ENCODE measurements at regions not wholly inside any gene's neighbourhood (a gene's known extent, or its start where the extent isn't known, plus 50 kb on each side); places are given as distances from the start of the nearest gene placed in this dataset.

GRCh38 chr5:173518856-173519255 is 97.6 kb downstream of the BOD1 start:
- no peaks in the 10 kb centered on the region for H3K79me2 ChIP-seq (ENCODE audit: insufficient read depth)
- no peaks in the 10 kb centered on the region for H3F3A ChIP-seq (replicated peaks; ENCODE audit: insufficient read depth)
- H3K9me3 ChIP-seq = no peaks in the 10 kb centered on the region; the same call in 1 of the 2 replicates
- no peaks in the 10 kb centered on the region for H3K9me2 ChIP-seq
- H3K27ac ChIP-seq (ENCODE audit: low read depth in 2 of 2, low read length in 1 of 2) = no peak overlapping the region
- no peak for DNase-seq
- H3K36me3 ChIP-seq (replicated peaks in 1 of 2; ENCODE audit: control insufficient read depth in 1 of 2, insufficient read depth in 2 of 2, low read length in 1 of 2) = no peaks in the 10 kb centered on the region
- no peak overlapping the region for H3K4me3 ChIP-seq (ENCODE audit: low read depth in 2 of 2, low read length in 1 of 2)
- H3K9ac ChIP-seq = no peak overlapping the region
- ChIA-PET CTCF (interaction anchor here (1.1 kb wide), 1 partner anchor 54 kb away, joined by 3 read pairs; no protein-coding TSS in a partner anchor), POLR2A (no interaction called here)
- TF ChIP-seq RAD21 (IDR thresholded peaks at IDR 0.05; ENCODE audit: low read length) (no peak), RXRA (IDR thresholded peaks at IDR 0.05; ENCODE audit: borderline replicate concordance, low read depth) (no peak), ZBTB33 (IDR thresholded peaks at IDR 0.05; ENCODE audit: borderline replicate concordance, low read depth) (no peak), GATA2 (CRISPR knock-in tag; IDR thresholded peaks at IDR 0.05) (no peak), JUND (IDR thresholded peaks at IDR 0.05) (no peak), YY1 (IDR thresholded peaks at IDR 0.05; ENCODE audit: low read depth) (no peak), FOXJ3 (CRISPR knock-in tag; IDR thresholded peaks at IDR 0.05) (no peak), POLR2AphosphoS5 (IDR thresholded peaks at IDR 0.05; ENCODE audit: low read depth, low read length) (no peak), FOSL2 (IDR thresholded peaks at IDR 0.05; ENCODE audit: borderline replicate concordance, low read depth) (no peak), NFIC (IDR thresholded peaks at IDR 0.05; ENCODE audit: borderline replicate concordance) (no peak), SIN3A (IDR thresholded peaks at IDR 0.05; ENCODE audit: borderline replicate concordance, low read depth, low read length) (no peak), TAF1 (IDR thresholded peaks at IDR 0.05; ENCODE audit: borderline replicate concordance, low read depth, low read length) (no peak), GABPA (IDR thresholded peaks at IDR 0.05; ENCODE audit: low read depth) (no peak)
- TF ChIP-seq, protein P1, sequence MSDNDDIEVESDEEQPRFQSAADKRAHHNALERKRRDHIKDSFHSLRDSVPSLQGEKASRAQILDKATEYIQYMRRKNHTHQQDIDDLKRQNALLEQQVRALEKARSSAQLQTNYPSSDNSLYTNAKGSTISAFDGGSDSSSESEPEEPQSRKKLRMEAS (IDR thresholded peaks at IDR 0.05; ENCODE audit: low read depth) = no peak
- TF ChIP-seq, protein P2, sequence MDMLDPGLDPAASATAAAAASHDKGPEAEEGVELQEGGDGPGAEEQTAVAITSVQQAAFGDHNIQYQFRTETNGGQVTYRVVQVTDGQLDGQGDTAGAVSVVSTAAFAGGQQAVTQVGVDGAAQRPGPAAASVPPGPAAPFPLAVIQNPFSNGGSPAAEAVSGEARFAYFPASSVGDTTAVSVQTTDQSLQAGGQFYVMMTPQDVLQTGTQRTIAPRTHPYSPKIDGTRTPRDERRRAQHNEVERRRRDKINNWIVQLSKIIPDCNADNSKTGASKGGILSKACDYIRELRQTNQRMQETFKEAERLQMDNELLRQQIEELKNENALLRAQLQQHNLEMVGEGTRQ (IDR thresholded peaks at IDR 0.05; ENCODE audit: borderline replicate concordance, low read depth, low read length) = no peak
- TF ChIP-seq, protein P3, sequence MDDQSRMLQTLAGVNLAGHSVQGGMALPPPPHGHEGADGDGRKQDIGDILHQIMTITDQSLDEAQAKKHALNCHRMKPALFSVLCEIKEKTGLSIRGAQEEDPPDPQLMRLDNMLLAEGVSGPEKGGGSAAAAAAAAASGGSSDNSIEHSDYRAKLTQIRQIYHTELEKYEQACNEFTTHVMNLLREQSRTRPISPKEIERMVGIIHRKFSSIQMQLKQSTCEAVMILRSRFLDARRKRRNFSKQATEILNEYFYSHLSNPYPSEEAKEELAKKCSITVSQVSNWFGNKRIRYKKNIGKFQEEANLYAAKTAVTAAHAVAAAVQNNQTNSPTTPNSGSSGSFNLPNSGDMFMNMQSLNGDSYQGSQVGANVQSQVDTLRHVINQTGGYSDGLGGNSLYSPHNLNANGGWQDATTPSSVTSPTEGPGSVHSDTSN (IDR thresholded peaks at IDR 0.05) = no peak
- H2AFZ ChIP-seq (ENCODE audit: low read depth) = no peak overlapping the region
- no peak overlapping the region for H3K4me2 ChIP-seq
- H4K20me1 ChIP-seq (ENCODE audit: insufficient read depth) = no peaks in the 10 kb centered on the region
- WGBS (ENCODE audit: low lambda C conversion rate) = 40% methylated on average over 6 of the region's 6 CpGs
- no peaks in the 10 kb centered on the region; the same call in 1 of the 2 replicates for H3K27me3 ChIP-seq (ENCODE audit: insufficient read depth)
- no peaks in the 10 kb centered on the region for H3K4me1 ChIP-seq (ENCODE audit: control insufficient read depth in 1 of 2, insufficient read depth in 2 of 2, low read depth in 1 of 2, low read length in 1 of 2)
